ENCODE measurements at regions not wholly inside any gene's neighbourhood (a gene's known extent, or its start where the extent isn't known, plus 50 kb on each side); places are given as distances from the start of the nearest gene placed in this dataset.
"Not testable (repeated sequence)": the region's sequence is repeated elsewhere in the genome, so short reads cannot be mapped to it uniquely, and the experiment has no call there.

GRCh38 chr21:36591326-36591970, 107.5 kb upstream of the SIM2 start:
- no peak for DNase-seq

DNA sequence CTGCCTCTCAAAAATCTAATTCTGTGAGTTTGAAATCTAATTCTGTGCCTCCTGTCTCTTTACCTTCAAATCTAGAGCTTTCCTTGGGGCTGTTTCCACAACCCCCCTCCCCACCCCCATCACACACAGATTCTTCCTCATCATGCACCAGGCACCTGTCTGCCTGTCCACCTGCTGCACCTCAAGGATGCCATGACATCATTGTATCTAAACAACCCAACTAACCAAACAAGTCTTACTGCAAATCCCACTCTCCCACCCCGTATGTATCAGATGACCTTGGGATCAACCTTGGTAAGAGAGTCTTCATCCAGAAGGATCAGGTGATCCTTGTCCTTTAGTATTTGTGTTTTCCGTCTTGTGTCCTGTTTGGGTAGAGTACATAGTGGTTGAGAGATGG, 102.7 kb upstream of the SIM2 start:
- no peak for DNase-seq

GRCh38 chr21:36601362-36601761, 97.6 kb upstream of the SIM2 start:
- DNase-seq = no peak

GRCh38 chr21:36602735-36603134, 96.2 kb upstream of the SIM2 start:
- DNase-seq = no peak

DNA sequence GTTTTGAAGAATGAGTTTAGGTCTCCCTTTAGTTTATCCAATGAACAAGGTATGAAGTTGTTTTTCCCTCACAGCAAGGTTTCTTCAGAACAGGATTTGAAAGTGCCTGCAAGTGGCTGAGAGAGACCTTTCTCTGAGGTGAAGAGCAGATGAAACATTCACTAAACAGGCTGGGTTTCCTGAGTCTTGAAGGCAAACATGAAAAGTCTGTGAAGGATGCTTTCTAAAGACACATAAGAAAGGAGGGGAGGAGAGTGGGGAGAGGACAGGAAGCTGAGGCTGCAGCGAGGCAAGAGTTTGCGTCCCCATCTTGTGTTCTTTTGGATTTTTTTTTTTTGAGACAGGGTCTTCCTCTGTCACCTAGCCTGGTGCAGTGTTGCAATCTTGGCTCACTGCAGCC, 95.7 kb upstream of the SIM2 start:
- DNase-seq = no peak

DNA sequence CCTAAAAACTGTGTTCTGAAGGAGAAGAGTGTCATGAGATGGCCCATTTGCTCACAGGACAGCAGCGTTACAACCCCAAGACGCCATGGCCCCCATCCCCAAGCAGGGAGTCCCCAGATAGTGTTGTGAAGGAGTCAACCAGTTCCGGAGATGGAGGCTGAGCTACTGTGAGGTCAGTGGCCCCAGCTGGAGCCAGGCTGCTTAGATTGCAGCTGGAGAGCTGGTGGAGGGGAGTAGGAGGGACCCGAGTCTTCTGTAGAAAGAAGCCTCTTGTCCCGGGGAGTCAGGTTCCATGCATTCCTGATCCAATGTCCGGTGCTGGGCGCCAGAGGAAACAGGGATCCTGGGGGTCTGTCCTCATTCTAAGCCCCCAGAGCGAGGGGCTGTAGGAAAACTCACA, 93.5 kb upstream of the SIM2 start:
- no peak for DNase-seq

DNA sequence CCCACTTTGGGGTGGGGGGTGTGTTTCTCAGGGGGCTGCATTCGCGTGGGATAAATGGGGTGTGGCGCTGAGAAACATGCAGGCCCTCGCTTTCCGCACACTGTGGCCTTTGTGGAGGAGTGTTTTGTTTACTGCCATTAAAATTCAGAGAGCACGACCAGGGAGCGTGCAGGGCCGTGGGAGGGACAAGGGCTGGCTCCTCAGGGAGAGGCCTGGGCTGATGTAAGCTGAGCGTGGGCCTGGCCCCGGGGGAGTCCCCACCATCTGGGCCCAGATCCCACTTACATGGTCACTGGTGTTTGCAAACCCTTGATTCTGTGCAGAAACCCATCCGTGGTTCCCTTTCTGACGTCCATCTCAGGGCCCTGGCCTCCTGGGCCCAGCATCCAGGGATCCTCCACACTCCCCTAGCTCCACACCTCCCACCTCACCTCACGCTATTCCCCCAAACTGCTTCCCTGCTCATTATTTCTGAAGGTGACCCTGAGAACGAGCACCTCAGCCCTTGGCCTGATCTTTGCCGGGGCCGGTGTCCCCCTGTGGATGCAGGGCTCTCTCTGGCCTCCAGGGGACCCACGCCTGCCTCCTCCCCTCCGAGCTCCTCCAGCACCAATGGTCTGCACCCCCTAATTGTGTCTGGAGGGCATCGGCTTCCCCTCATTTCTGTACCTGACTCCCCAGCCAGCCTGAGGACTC, 92.5 kb upstream of the SIM2 start:
- DNase-seq = no peak

DNA sequence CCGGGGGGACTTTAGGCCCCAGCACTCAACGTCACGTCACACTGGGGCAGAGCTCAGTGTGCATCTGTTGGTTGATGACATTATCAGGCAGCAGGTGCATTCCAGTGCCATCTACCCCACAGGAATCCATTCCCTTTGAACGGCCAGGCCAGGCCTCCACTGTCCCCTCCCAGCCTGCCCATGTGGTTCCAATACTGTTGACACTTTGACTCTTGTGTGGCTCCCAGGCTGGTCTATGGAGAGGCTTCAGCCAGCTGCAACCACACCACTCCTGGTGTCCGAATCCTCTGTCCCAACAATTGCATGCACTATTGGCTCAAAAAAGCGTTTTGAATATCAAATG, 92.0 kb upstream of the SIM2 start:
- DNase-seq = no peak

DNA sequence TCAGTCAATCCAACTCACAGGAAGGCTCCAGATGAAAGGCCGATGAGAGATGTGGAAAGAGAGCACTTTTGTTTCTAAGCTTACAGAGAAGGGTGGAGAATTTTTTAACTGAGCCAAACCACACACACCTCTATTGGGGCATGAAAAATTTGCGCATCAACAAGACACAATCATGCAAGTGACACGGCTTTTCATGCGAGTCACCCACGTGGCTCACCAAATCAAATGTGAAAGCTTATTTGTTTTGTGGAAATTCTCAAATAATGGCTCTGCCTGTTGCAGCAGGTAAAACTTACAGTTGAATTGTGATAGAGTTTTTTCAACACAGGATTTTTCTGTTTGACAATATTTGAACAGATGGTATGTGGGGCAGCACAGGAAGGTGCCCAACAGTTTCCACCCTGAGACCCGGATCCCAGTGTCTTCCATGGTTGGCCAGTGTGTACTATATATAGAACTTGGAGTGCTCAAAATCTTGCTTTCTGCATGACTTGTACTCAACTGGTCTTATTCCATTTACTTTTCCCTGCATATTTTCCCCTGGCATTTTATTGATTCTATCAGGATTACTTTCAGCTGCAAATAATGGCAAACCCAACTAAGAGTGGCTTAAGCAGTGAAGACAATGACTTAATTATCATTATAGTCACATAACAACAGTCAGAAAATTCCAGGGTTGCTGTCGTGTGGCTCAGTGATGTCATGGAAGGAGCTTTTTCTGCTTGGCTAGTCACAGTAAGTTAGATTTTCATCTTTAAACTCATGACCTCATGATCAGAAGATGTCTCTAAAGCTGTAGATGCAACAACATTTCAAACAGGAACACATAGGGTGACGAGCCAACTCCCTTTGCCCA, 90.6 kb upstream of the SIM2 start:
- DNase-seq = no peak

GRCh38 chr21:36608897-36609225, 90.1 kb upstream of the SIM2 start:
- no peak for DNase-seq

DNA sequence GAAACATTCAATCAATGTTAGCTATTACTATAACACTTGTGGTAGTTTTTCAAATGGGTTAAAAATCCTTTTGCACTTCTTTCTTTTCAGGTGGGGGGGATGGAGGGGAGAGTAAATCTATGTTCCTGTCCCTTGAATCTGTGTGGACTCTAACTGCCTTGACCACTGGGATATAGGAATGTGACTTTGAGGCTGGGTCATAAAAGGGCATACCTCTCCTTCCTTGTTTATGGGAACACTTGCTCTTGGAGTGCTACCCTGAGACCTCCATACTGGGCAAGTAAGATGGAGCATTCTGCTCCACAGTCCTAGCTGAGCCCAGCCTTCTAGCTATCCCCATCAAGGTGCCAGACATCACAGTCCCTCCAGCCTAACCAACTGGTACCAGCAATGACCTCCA, 89.3 kb upstream of the SIM2 start:
- DNase-seq = no peak

DNA sequence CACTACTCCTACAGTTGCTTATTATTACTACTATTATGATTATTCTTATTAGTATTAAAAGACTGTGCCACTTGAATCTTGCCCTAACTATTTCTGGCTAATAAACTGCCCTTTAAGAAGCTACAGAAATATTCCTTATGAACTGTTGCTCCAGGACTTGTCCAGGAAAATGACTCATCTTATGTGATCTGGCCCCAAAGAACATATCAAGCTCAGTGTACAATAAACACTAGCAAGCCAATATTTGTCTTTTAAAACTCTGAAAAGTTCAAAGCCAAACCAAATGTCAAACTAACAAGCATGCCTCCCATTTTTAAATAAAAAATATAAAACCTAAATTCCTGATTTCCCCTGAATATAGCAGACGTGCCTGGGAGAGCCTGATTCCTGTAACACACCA, 88.7 kb upstream of the SIM2 start:
- no peak for DNase-seq

DNA sequence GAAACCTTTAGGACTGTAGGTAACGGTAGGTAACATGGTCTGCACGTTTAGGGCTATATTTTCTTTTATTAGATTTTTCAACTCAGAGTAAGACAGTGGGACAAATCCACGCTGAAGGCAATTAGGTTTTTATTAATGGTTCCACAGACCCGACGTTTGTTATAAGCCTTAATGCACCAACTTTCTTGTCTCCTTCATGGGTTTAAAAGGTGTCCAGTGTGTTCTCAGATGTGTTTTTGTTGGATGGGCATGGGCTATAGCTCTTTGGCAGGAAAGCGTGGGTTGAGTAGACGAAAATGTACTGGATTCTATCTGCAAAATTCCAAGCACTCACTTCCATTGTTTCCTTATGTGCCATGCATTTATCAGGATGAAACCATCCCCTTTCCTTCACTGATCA, 88.0 kb upstream of the SIM2 start:
- DNase-seq = no peak

- DNase-seq = no peak
Observed at GRCh38 chr21:36611379-36611778, 87.5 kb upstream of the SIM2 start.

- DNase-seq = no peak
Observed at GRCh38 chr21:36613059-36613458, 85.9 kb upstream of the SIM2 start.

DNA sequence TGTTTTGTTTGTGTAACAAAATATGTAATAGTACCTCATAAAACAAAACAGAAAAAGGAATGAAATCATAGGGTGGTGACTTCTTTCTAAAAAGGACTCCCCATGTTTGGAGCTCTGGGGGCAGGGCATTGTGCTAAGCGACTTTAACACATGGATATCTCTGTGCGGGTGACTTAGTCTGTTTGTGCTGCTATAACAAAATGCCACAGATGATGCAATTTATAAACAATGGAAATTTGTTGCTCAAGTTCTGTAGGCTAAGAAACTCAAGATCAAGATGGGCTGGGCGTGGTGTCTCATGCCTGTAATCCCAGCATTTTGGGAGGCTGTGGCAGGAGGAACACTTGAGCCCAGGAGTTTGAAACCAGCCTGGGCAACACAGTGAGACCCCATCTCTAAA, 85.4 kb upstream of the SIM2 start:
- DNase-seq = no peak

DNA sequence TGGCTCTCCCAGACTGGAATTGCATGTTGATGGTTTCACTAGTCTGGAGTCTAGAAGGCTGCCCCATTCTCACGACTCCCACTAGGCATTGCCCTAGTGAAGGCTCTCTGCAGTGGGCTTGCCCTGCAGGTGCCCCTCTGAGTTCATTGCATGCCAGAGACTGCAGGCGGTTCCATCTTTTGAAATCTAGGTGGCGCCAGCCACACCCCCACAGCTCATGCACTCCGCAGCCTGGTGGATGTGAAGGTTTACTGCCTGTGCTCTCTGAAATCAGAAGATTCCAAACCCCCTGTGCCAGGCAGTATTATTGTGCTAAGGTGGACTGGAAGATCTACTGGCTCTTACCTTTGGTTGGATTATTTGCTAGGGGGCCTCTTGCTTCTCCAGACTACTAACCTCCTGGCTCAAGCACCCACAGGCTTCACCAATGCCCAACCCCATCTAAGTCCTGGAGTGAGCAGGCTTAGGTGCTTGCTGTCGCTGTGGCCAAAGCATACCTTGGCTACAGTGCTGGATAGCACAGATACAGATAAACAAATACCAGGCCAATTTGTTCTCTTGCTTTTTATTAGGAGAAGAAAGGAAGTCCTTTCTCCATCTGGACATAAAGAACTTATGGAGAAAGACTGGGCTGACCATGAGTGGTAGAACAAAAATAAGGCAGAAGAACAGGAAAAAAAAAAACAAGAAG, 83.5 kb upstream of the SIM2 start:
- no peak for DNase-seq

DNA sequence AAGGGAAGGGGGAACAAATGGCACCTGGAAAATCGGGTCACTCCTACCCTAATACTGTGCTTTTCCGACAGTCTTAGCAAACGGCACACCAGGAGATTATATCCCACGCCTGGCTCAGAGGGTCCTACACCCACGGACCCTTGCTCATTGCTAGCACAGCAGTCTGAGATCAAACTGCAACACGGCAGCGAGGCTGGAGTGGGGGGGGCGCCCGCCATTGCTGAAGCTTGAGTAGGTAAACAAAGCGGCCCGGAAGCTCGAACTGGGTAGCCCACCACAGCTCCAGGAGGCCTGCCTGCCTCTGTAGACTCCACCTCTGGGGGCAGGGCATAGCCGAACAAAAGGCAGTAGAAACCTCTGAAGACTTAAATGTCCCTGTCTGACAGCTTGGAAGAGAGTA, 82.1 kb upstream of the SIM2 start:
- DNase-seq = not testable (repeated sequence)

GRCh38 chr21:36621794-36622193, 77.1 kb upstream of the SIM2 start:
- not testable (repeated sequence) for DNase-seq

GRCh38 chr21:36624105-36624504, 74.8 kb upstream of the SIM2 start:
- no peak for DNase-seq

DNA sequence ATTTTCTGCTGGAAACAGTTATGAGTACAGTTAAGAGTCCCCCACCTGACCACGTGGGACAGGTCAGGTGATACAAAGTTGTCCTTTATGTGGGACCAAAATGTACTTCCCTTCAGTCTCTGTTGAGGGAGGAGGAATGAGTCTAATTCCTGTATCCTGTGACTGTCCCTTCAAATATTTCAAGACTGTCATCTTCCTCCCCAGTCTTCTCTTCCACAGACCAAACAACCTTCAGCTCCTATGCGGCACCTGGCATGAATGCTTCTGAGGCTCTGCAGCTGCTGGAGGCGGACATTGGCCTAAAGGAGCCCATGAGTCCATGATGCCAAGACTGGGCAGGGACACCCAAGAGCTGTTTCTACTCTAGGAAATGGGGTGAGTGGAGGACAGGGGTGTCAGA, 72.1 kb upstream of the SIM2 start:
- no peak for DNase-seq

DNA sequence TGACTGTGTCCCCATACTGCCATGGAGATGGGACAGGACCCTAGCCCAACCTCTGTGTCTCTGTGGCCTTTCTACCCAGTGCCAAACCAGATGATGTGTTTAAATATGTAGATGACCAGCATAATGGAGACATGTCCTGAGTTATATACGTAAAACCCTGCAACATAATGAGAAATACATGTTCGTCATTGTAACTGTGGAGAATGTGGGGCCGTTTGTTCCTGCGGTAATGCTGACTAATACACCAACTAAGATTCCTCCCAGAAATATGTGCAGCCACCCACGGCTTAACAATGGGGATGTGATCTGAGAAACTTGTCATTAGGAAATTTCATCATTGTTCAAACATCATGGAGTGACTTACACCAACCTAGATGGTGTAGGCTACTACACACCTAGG, 71.7 kb upstream of the SIM2 start:
- DNase-seq = no peak

GRCh38 chr21:36628106-36628505, 70.8 kb upstream of the SIM2 start:
- no peak for DNase-seq

All from muscle of arm (tissue), 1 donor.